Natural killer cell (primary cell): ENCODE measurements at regions not wholly inside any gene's neighbourhood (a gene's known extent, or its start where the extent isn't known, plus 50 kb on each side); places are given as distances from the start of the nearest gene placed in this dataset.

Experiments used
- ATAC-seq, 3 donors: fragments of 150-1000 bp in 2 of 3; fragments of 200-7000 bp in 1 of 3; cut with Tn5 transposase; 1 replicate in 1 of 3; 2 replicates in 2 of 3; pipeline ENCODE4 v1.10.0; 2021; ENCODE audit warnings: mild to moderate bottlenecking in 2 of 3, moderate library complexity in 2 of 3
- DNase-seq, 2 donors: peaks; one replicate each; pipeline versions ENCODE4 v3.0.0 to v3.0.0-alpha.2; 2013 to 2021; ENCODE audit warnings: mixed read lengths in 1 of 2
- H3K27ac ChIP-seq: one replicate; pipeline ENCODE4 v1.5.1; 2013; ENCODE audit warnings: mild to moderate bottlenecking, low read length
- H3K27me3 ChIP-seq: one replicate; pipeline ENCODE4 v1.6.1; 2013; ENCODE audit warnings: low read length; ENCODE audit not compliant: control insufficient read depth, insufficient read depth
- H3K36me3 ChIP-seq: one replicate; pipeline ENCODE4 v1.6.1; 2013; ENCODE audit warnings: low read length; ENCODE audit not compliant: control insufficient read depth, insufficient read depth
- H3K4me1 ChIP-seq: one replicate; pipeline ENCODE4 v1.6.1; 2013; ENCODE audit warnings: low read length; ENCODE audit not compliant: control insufficient read depth, insufficient read depth
- H3K4me3 ChIP-seq: one replicate; pipeline ENCODE4 v1.5.1; 2013; ENCODE audit warnings: low read length
- H3K9me3 ChIP-seq: one replicate; pipeline ENCODE4 v1.6.1; 2013; ENCODE audit warnings: low read length; ENCODE audit not compliant: control insufficient read depth, insufficient read depth
- H3K27ac Mint-ChIP-seq, 2 donors: one replicate each; pipeline ENCODE4 v1.8.0; 2022; ENCODE audit warnings: mild to moderate bottlenecking in 2 of 2, mixed read lengths in 2 of 2, moderate library complexity in 1 of 2
- H3K27me3 Mint-ChIP-seq, 2 donors: one replicate each; pipeline ENCODE4 v1.8.0; 2022; ENCODE audit warnings: low read depth in 2 of 2, mixed read lengths in 2 of 2
- H3K36me3 Mint-ChIP-seq: one replicate; pipeline ENCODE4 v1.8.0; 2022; ENCODE audit warnings: mixed read lengths
- H3K4me1 Mint-ChIP-seq, 2 donors: one replicate each; pipeline ENCODE4 v1.8.0; 2022; ENCODE audit warnings: mixed read lengths in 2 of 2
- H3K4me3 Mint-ChIP-seq: one replicate; pipeline ENCODE4 v1.8.0; 2022; ENCODE audit warnings: mild to moderate bottlenecking, moderate library complexity, mixed read lengths
- H3K9me3 Mint-ChIP-seq, 2 donors: one replicate each; pipeline ENCODE4 v1.8.0; 2022; ENCODE audit warnings: mixed read lengths in 2 of 2
- CTCF ChIP-seq: fragments of 200-600 bp; IDR thresholded peaks from one replicate; pipeline ENCODE4 v1.8.0; 2022; ENCODE audit warnings: antibody characterized with exemption
- WGBS: methylation state at CpG from one replicate; pipeline ENCODE4 v1.1.7; 2013; ENCODE audit warnings: missing lambda C conversion rate; ENCODE audit not compliant: insufficient coverage; 5-methylcytosine and 5-hydroxymethylcytosine counted together
- intact Hi-C: fragments of 100-400 bp; cut with micrococcal nuclease; formaldehyde crosslinking; loops from one replicate; pipeline ENCODE4 v1.14.2; 2022

GRCh38 chr2:76274160-76274559, 563.4 kb upstream of the GCFC2 start:
- Histone ChIP-seq H3K36me3 (no peaks in the 10 kb centered on the region), H3K4me3 (no peak overlapping the region), H3K27me3 (no peaks in the 10 kb centered on the region), H3K4me1 (no peaks in the 10 kb centered on the region), H3K27ac (no peak overlapping the region), H3K9me3 (peaks cover 6% of the 10 kb centered on the region)
- peaks cover 19 to 23% of the 10 kb centered on the region in 2 donors for H3K9me3 Mint-ChIP-seq
- intact Hi-C loops: no loop called here
- TF ChIP-seq CTCF: no peak
- DNase-seq (no peak), ATAC-seq (no peak)
- no peak overlapping the region for H3K27ac Mint-ChIP-seq
- no peaks in the 10 kb centered on the region for H3K4me1 Mint-ChIP-seq
- H3K4me3 Mint-ChIP-seq: no peak overlapping the region
- no peaks in the 10 kb centered on the region for H3K27me3 Mint-ChIP-seq
- H3K36me3 Mint-ChIP-seq: no peaks in the 10 kb centered on the region

DNA sequence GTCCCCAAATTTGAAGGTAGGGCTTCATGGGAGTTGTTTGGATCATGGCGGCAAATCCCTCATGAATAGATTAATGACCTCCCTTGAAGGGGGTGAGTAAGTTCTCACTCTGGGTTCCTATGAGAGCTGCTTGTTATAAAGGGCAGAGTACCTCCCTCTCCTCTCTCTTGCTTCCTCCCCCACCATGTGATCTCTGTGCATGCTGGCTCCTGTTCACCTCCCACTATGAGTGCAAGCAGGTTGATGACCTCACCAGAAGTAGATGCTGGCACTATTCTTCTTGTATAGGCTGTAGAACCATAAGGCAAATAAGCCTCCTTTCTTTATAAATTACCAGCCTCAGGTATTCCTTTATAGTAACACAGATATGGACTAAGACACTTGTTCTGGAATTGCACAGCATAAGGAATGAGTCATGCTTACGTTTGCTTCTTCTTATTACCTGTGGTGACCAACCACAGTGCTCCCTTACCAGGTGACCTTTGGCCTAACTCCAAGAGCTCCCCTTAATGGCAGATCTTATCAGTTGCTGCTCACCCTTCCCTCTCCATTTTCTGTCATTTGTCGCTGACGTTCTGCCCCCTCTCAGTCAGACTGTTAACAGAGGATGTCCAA, 559.5 kb upstream of the GCFC2 start:
- Mint-ChIP-seq H3K9me3 (peaks cover 3 to 5% of the 10 kb centered on the region in 2 donors), H3K36me3 (no peaks in the 10 kb centered on the region), H3K27ac (no peak overlapping the region), H3K4me1 (no peaks in the 10 kb centered on the region), H3K27me3 (no peaks in the 10 kb centered on the region), H3K4me3 (no peak overlapping the region)
- Histone ChIP-seq H3K9me3 (peaks cover 6% of the 10 kb centered on the region), H3K27ac (no peak overlapping the region), H3K4me1 (no peaks in the 10 kb centered on the region), H3K4me3 (no peak overlapping the region), H3K36me3 (no peaks in the 10 kb centered on the region), H3K27me3 (no peaks in the 10 kb centered on the region)
- 81% methylated on average over 3 of the region's 4 CpGs for WGBS
- intact Hi-C loops: no loop called here
- ATAC-seq: no peak
- no peak for DNase-seq
- no peak for TF ChIP-seq CTCF

DNA sequence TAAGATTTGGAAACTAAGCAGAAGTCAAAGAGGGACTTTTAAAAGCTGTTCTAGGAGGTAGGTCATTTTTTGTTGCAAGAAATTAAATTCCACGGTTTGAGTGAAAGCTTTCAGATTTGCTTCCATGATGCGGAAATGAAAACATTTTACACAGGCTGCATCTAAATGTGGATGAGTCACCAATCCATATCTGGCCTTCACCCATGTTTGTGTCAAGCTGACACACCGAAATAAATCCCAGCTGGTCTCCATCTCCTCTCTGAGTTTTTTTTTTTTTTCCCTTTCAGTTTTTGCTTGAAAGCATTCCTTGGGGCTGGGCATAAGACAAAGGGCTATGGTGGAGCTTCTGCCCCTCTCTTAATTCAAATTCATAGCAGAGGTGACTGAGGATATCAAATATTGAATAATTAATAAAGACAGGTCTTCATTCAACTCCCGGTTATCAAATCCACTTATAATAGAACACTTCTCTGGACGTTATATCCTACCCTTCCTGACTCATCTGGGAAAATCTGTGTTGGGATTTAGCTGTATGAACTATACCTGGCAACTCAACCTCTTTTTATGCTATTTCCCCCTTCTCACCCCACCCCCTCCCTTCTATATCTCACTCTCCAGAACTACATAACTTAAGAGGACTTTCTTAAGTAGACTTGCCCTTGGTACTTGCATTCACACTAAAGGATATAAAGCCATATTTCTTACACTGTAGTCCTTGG, 558.3 kb upstream of the GCFC2 start:
- Mint-ChIP-seq H3K4me3 (no peak overlapping the region), H3K4me1 (no peaks in the 10 kb centered on the region), H3K9me3 (peaks cover 3 to 5% of the 10 kb centered on the region in 2 donors), H3K36me3 (no peaks in the 10 kb centered on the region), H3K27me3 (no peaks in the 10 kb centered on the region), H3K27ac (no peak overlapping the region)
- no peak overlapping the region for H3K4me3 ChIP-seq
- H3K27ac ChIP-seq: no peak overlapping the region
- intact Hi-C loops: no loop called here
- peaks cover 6% of the 10 kb centered on the region for H3K9me3 ChIP-seq
- TF ChIP-seq CTCF: no peak
- ATAC-seq: no peak
- no peaks in the 10 kb centered on the region for H3K36me3 ChIP-seq
- no peaks in the 10 kb centered on the region for H3K4me1 ChIP-seq
- DNase-seq: no peak
- 89% methylated on average over 3 of the region's 5 CpGs for whole genome bisulfite sequencing
- H3K27me3 ChIP-seq: no peaks in the 10 kb centered on the region

DNA sequence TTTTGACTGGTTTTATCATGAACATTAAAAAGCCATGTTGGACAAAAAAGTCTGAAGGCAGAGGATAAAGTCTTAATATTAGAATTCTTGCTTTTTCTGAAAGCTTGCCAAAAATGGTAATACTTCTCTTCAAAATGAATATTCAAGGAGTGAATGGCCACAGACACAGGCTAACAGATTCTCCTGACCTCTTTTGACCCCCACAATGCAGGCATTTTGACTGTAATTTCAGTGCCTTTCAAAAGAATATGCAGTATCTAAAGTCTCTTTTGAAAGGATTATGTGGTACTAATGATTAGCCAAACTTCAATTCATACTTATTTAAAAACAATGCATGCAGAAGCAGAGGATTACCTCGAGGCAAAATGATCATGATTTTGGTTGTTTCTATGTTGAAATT, 557.8 kb upstream of the GCFC2 start:
- WGBS: 47% methylated on average over 1 of the region's 1 CpG
- Histone ChIP-seq H3K36me3 (no peaks in the 10 kb centered on the region), H3K4me1 (no peaks in the 10 kb centered on the region), H3K27ac (no peak overlapping the region), H3K27me3 (no peaks in the 10 kb centered on the region), H3K9me3 (peaks cover 6% of the 10 kb centered on the region), H3K4me3 (no peak overlapping the region)
- Mint-ChIP-seq H3K36me3 (no peaks in the 10 kb centered on the region), H3K27me3 (no peaks in the 10 kb centered on the region), H3K27ac (no peak overlapping the region), H3K4me1 (no peaks in the 10 kb centered on the region), H3K4me3 (no peak overlapping the region), H3K9me3 (peaks cover 3 to 5% of the 10 kb centered on the region in 2 donors)
- no peak for ATAC-seq
- no peak for DNase-seq
- intact Hi-C loops: no loop called here
- TF ChIP-seq CTCF: no peak
